Natural killer cell (primary cell): ENCODE measurements at regions not wholly inside any gene's neighbourhood (a gene's known extent, or its start where the extent isn't known, plus 50 kb on each side); places are given as distances from the start of the nearest gene placed in this dataset.

Source experiments
- ATAC-seq, 3 donors: fragments of 150-1000 bp in 2 of 3; fragments of 200-7000 bp in 1 of 3; cut with Tn5 transposase; 1 replicate in 1 of 3; 2 replicates in 2 of 3; pipeline ENCODE4 v1.10.0; 2021; ENCODE audit warnings: mild to moderate bottlenecking in 2 of 3, moderate library complexity in 2 of 3
- DNase-seq, 2 donors: peaks; one replicate each; pipeline versions ENCODE4 v3.0.0 to v3.0.0-alpha.2; 2013 to 2021; ENCODE audit warnings: mixed read lengths in 1 of 2
- H3K27ac ChIP-seq: one replicate; pipeline ENCODE4 v1.5.1; 2013; ENCODE audit warnings: mild to moderate bottlenecking, low read length
- H3K27me3 ChIP-seq: one replicate; pipeline ENCODE4 v1.6.1; 2013; ENCODE audit warnings: low read length; ENCODE audit not compliant: control insufficient read depth, insufficient read depth
- H3K36me3 ChIP-seq: one replicate; pipeline ENCODE4 v1.6.1; 2013; ENCODE audit warnings: low read length; ENCODE audit not compliant: control insufficient read depth, insufficient read depth
- H3K4me1 ChIP-seq: one replicate; pipeline ENCODE4 v1.6.1; 2013; ENCODE audit warnings: low read length; ENCODE audit not compliant: control insufficient read depth, insufficient read depth
- H3K4me3 ChIP-seq: one replicate; pipeline ENCODE4 v1.5.1; 2013; ENCODE audit warnings: low read length
- H3K9me3 ChIP-seq: one replicate; pipeline ENCODE4 v1.6.1; 2013; ENCODE audit warnings: low read length; ENCODE audit not compliant: control insufficient read depth, insufficient read depth
- H3K27ac Mint-ChIP-seq, 2 donors: one replicate each; pipeline ENCODE4 v1.8.0; 2022; ENCODE audit warnings: mild to moderate bottlenecking in 2 of 2, mixed read lengths in 2 of 2, moderate library complexity in 1 of 2
- H3K27me3 Mint-ChIP-seq, 2 donors: one replicate each; pipeline ENCODE4 v1.8.0; 2022; ENCODE audit warnings: low read depth in 2 of 2, mixed read lengths in 2 of 2
- H3K36me3 Mint-ChIP-seq: one replicate; pipeline ENCODE4 v1.8.0; 2022; ENCODE audit warnings: mixed read lengths
- H3K4me1 Mint-ChIP-seq, 2 donors: one replicate each; pipeline ENCODE4 v1.8.0; 2022; ENCODE audit warnings: mixed read lengths in 2 of 2
- H3K4me3 Mint-ChIP-seq: one replicate; pipeline ENCODE4 v1.8.0; 2022; ENCODE audit warnings: mild to moderate bottlenecking, moderate library complexity, mixed read lengths
- H3K9me3 Mint-ChIP-seq, 2 donors: one replicate each; pipeline ENCODE4 v1.8.0; 2022; ENCODE audit warnings: mixed read lengths in 2 of 2
- WGBS: methylation state at CpG from one replicate; pipeline ENCODE4 v1.1.7; 2013; ENCODE audit warnings: missing lambda C conversion rate; ENCODE audit not compliant: insufficient coverage; 5-methylcytosine and 5-hydroxymethylcytosine counted together
- intact Hi-C: fragments of 100-400 bp; cut with micrococcal nuclease; formaldehyde crosslinking; loops from one replicate; pipeline ENCODE4 v1.14.2; 2022
- TF ChIP-seq, protein P1 (sequence below): fragments of 200-600 bp; IDR thresholded peaks from one replicate; pipeline ENCODE4 v1.8.0; 2022; ENCODE audit warnings: antibody characterized with exemption

DNA sequence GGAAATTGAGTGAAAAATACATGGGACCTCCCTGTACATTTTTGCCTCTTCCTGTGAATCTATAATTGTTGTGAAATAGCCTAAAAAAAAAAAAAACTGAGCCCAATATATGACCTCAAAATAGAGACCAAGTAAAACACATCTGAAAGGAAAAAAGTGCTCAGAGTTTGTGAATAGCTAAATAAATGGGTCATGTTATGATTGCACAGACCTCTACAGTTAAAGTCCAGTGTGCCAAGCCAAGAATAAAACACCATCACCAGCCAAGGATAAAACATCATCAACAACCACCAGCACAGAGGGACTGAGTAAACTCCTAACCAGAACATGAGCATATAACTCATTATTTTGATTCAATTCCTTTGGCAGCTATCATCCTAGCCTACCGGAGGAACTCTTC lies 115.6 kb upstream of the AGTR1 start:
- Mint-ChIP-seq H3K9me3 (peaks cover 0 to 2% of the 10 kb centered on the region in 2 donors), H3K4me1 (no peaks in the 10 kb centered on the region), H3K36me3 (no peaks in the 10 kb centered on the region), H3K27ac (no peak overlapping the region), H3K4me3 (no peak overlapping the region), H3K27me3 (no peaks in the 10 kb centered on the region)
- no peak for DNase-seq
- intact Hi-C loops = no loop called here
- ATAC-seq = no peak
- peaks cover 6% of the 10 kb centered on the region for H3K9me3 ChIP-seq
- no peaks in the 10 kb centered on the region for H3K36me3 ChIP-seq
- 91% methylated on average over 1 of the region's 1 CpG for WGBS
- H3K27me3 ChIP-seq = no peaks in the 10 kb centered on the region
- TF ChIP-seq, protein P1, sequence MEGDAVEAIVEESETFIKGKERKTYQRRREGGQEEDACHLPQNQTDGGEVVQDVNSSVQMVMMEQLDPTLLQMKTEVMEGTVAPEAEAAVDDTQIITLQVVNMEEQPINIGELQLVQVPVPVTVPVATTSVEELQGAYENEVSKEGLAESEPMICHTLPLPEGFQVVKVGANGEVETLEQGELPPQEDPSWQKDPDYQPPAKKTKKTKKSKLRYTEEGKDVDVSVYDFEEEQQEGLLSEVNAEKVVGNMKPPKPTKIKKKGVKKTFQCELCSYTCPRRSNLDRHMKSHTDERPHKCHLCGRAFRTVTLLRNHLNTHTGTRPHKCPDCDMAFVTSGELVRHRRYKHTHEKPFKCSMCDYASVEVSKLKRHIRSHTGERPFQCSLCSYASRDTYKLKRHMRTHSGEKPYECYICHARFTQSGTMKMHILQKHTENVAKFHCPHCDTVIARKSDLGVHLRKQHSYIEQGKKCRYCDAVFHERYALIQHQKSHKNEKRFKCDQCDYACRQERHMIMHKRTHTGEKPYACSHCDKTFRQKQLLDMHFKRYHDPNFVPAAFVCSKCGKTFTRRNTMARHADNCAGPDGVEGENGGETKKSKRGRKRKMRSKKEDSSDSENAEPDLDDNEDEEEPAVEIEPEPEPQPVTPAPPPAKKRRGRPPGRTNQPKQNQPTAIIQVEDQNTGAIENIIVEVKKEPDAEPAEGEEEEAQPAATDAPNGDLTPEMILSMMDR = no peak
- H3K4me3 ChIP-seq = no peak overlapping the region
- no peak overlapping the region for H3K27ac ChIP-seq
- H3K4me1 ChIP-seq = no peaks in the 10 kb centered on the region

DNA sequence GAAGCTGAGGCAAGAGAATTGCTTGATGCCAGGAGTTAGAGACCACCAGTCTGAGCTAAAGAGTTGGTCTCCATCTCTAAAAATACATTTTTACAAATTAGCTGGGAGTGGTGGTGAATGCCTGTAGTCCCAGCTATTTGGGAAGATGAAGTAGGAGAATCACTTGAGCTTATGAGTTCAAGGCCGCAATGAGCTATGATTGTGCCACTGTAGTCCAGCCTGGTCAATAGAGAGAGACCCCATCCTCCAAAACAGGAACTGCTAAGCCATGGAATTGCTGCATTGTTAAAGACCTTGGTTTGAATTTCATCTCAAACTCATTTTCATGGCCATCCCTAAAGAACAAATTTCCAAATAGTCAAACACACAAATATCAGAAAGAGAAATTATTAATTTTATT lies 113.9 kb upstream of the AGTR1 start:
- no peaks in the 10 kb centered on the region for H3K4me1 Mint-ChIP-seq
- ATAC-seq = no peak

DNA sequence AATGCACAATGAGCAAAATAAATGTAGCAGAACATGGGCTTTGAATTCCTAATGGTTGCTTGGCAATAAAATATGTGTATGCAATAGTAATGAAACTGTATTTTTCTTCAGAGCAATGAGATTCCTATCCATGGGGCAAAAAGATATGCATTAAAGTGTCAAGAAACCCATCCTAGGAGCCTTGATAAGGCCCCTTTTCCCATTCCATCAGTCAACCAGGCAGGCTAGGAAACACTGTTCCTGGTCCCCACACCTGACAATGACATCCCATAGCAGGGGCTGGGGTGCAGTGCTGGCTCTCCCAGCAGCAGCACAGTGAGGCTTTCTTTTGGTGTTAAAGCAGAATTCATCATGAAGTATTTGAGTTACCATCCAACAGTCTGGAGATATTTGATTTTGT lies 113.3 kb upstream of the AGTR1 start:
- Histone ChIP-seq H3K36me3 (no peaks in the 10 kb centered on the region), H3K9me3 (no peaks in the 10 kb centered on the region), H3K27me3 (no peaks in the 10 kb centered on the region), H3K4me1 (no peaks in the 10 kb centered on the region), H3K27ac (no peak overlapping the region), H3K4me3 (no peak overlapping the region)
- H3K4me1 Mint-ChIP-seq = no peaks in the 10 kb centered on the region
- no peaks in the 10 kb centered on the region for H3K27me3 Mint-ChIP-seq
- intact Hi-C loops = no loop called here
- no peak for ATAC-seq
- TF ChIP-seq, protein P1 = no peak
- H3K9me3 Mint-ChIP-seq = peaks cover 0 to 2% of the 10 kb centered on the region in 2 donors
- no peaks in the 10 kb centered on the region for H3K36me3 Mint-ChIP-seq
- H3K4me3 Mint-ChIP-seq = no peak overlapping the region
- H3K27ac Mint-ChIP-seq = no peak overlapping the region
- no peak for DNase-seq

More for the DNA sequence above, 113.9 kb upstream of the AGTR1 start:
- Histone ChIP-seq H3K27me3 (no peaks in the 10 kb centered on the region), H3K9me3 (no peaks in the 10 kb centered on the region), H3K4me3 (no peak overlapping the region), H3K4me1 (no peaks in the 10 kb centered on the region), H3K27ac (no peak overlapping the region), H3K36me3 (no peaks in the 10 kb centered on the region)
- intact Hi-C loops = no loop called here
- TF ChIP-seq, protein P1 = no peak
- WGBS = 100% methylated on average over 1 of the region's 1 CpG
- Mint-ChIP-seq H3K36me3 (no peaks in the 10 kb centered on the region), H3K27ac (no peak overlapping the region), H3K9me3 (peaks cover 0 to 2% of the 10 kb centered on the region in 2 donors), H3K27me3 (no peaks in the 10 kb centered on the region), H3K4me3 (no peak overlapping the region)
- DNase-seq = no peak

DNA sequence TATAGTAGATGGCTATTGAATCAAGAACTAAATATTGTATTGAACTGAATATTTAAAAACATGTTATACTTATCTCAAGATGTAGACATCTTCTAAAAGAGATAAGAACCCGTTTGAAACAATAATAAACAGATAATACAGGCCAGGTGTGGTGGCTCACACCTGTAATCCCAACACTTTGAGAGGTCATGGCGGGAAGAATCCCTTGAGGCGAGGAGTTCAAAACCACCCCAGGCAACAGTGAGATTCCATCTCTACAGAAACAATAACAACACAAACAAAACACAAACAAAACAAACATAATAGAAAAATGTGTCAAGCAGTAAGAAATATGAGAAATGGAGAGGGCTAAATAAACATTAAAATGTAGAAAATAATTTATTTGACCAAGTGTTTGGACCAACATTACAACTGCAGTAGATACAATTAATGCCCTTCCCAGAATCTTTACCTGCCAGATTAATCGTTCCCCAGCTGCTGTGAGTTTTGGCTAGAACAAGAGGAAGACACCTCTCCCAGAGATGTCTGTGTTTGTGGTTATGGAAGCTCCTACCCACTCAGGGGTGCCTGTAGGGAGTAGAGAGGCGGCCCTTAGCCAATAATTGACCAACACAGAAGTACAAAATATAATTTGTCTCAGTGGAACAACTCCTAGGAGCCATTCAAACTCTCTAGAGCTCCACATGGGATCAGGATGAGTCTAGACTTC lies 111.9 kb upstream of the AGTR1 start:
- peaks cover 0 to 2% of the 10 kb centered on the region in 2 donors for H3K9me3 Mint-ChIP-seq

More for the DNA sequence above, 111.9 kb upstream of the AGTR1 start:
- intact Hi-C loops = no loop called here
- Mint-ChIP-seq H3K36me3 (no peaks in the 10 kb centered on the region), H3K4me3 (no peak overlapping the region), H3K27me3 (no peaks in the 10 kb centered on the region), H3K4me1 (no peaks in the 10 kb centered on the region), H3K27ac (no peak overlapping the region)
- Histone ChIP-seq H3K36me3 (no peaks in the 10 kb centered on the region), H3K27me3 (no peaks in the 10 kb centered on the region), H3K9me3 (no peaks in the 10 kb centered on the region), H3K4me1 (no peaks in the 10 kb centered on the region), H3K4me3 (no peak overlapping the region), H3K27ac (no peak overlapping the region)
- DNase-seq (no peak), ATAC-seq (no peak)
- TF ChIP-seq, protein P1 = no peak
- WGBS = 67% methylated on average over 2 of the region's 5 CpGs
